ENCODE measurements at regions not wholly inside any gene's neighbourhood (a gene's known extent, or its start where the extent isn't known, plus 50 kb on each side); places are given as distances from the start of the nearest gene placed in this dataset.
A peak's percentile ranks its signal among the peaks of the same experiment; 100 is the strongest.

DNA sequence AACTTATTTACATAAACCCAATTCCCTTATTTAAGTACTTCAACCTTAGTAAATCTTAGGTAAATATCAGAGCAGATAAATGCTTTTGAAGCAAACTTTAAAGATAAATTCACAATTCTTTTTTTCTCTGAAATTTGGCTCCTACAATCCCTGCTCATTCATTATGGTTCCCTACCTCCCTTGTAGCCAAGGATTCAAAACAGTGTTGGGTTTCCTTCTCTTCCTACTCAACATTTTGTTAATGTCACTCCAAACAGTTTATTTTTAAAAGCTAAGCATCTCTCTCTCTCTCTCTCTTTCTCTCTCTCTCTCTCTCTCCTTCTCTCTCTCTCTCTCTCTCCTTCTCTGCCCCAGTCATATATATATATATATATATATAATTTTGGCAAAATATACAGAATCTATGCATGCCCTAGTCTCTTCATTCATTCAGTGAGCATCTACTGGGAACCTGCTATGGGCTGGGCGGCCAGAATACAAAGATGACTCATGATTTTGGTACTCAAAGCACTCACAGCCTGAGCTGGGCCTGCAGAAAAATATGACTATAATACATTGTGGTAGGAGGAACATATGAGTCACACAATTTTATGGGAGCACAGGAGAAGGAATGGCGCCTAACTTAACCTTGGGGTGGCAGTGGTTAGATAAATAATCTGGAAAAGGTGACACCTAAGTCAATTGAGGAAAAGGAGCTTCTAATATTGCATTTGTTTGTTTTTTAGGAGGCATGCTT lies 123.7 kb upstream of the DHRS4 start:
- Histone ChIP-seq H3K9me3 (replicated peaks) (no peaks in the 10 kb centered on the region), H3K4me3 (no peak overlapping the region), H3K4me1 (replicated peaks) (peaks cover 33% of the 10 kb centered on the region), H3K36me3 (no peaks in the 10 kb centered on the region), H3K27me3 (replicated peaks) (no peaks in the 10 kb centered on the region), H3K27ac (peak overlapping the region; percentile 72)
- peak; percentile 78 to 79 for DNase-seq (ENCODE audit: low read depth in 1 of 2, low spot score in 2 of 2)

DNA sequence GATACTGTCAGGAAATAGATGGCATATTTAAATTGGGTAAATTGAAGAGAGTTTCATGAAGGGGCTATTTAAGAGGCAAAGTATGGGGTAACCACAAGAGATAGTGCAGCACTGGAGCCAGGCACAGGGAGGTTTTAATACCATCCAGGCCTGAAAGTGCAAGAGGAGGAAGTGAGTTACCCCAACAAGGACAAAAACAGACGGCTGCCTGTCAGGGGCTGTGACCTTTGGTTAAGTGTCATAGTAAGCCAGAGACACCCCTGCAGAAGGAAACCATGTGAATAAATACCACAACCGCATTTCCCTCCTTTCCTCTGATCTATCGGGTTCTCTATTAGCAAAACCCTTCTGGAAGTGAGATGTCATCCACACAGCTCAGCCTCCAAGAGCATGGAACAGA lies 122.0 kb upstream of the DHRS4 start:
- H3K4me1 ChIP-seq (replicated peaks), result peaks cover 33% of the 10 kb centered on the region
- no peak overlapping the region for H3K4me3 ChIP-seq
- no peak overlapping the region for H3K27ac ChIP-seq
- no peaks in the 10 kb centered on the region for H3K36me3 ChIP-seq
- no peak for DNase-seq (ENCODE audit: low read depth in 1 of 2, low spot score in 2 of 2)
- H3K27me3 ChIP-seq (replicated peaks), result no peaks in the 10 kb centered on the region
- no peaks in the 10 kb centered on the region for H3K9me3 ChIP-seq (replicated peaks)

DNA sequence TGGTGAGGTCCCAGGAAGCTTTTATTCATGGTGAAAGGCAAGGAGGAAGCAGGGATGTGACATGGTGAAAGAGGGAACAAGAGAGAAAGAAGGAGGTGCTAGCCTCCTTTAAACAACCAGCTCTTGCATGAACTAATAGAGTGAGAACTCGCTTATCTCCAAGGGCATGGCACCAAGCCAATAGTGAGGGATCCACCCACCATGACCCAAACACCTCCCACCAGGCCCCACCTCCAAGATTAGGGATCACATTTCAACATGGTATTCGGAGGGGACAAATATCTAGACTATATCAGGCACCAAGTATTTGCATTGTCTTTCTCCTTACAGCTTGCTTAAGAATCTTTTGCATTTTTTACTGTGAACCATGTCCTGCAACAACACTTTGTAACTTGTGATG lies 91.9 kb upstream of the DHRS4 start:
- H3K36me3 ChIP-seq, result no peaks in the 10 kb centered on the region
- H3K4me3 ChIP-seq, result no peak overlapping the region
- DNase-seq (ENCODE audit: low read depth in 1 of 2, low spot score in 2 of 2), result no peak
- no peaks in the 10 kb centered on the region for H3K9me3 ChIP-seq (replicated peaks)
- no peak overlapping the region for H3K27ac ChIP-seq
- H3K4me1 ChIP-seq (replicated peaks), result no peaks in the 10 kb centered on the region
- H3K27me3 ChIP-seq (replicated peaks), result peaks cover 14% of the 10 kb centered on the region; the same call in 1 of the 2 replicates

DNA sequence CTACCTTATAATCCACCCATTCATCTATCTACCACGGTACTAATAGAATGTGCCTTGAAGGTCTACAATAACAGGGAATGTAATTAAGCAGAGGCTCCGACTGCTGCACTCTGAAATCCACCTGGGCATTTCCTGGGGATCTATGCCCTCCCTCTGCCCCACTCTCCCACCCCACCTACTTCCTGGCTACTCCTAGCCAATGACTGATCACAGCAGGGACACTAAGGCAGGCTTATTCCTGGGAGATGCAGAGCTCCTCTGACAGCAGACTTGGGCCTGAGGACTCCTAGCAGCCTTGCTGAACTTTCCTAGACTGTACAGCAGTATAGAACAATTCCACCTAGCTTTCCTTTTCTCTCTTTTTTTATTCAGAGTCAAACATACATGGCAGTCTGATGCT lies 91.1 kb upstream of the DHRS4 start:
- Histone ChIP-seq H3K9me3 (replicated peaks) (no peaks in the 10 kb centered on the region), H3K36me3 (no peaks in the 10 kb centered on the region), H3K4me3 (no peak overlapping the region)

DNA sequence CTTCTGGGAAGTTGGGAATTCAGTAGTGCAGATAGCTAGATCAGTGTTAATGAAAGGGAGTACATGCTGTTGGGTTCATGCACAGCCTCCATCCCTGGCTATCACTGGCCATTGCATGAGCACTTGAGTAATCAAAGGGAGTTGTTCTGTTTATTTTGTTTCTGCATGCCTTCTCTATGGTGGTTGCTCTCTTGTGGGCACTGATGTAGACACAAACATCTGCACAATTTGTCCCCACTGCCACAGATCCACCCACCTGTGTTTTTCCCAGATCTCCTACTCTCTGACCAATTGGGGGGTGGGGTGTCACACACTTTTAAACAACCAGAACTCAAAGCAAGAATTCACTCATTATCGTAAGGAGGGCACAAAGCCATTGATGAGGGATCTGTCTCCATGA lies 89.7 kb upstream of the DHRS4 start:
- Histone ChIP-seq H3K27ac (no peak overlapping the region), H3K27me3 (replicated peaks) (peaks cover 8% of the 10 kb centered on the region; the same call in 1 of the 2 replicates), H3K4me3 (no peak overlapping the region)

More for the DNA sequence above, 91.1 kb upstream of the DHRS4 start:
- no peak for DNase-seq (ENCODE audit: low read depth in 1 of 2, low spot score in 2 of 2)
- peaks cover 11% of the 10 kb centered on the region; the same call in 1 of the 2 replicates for H3K27me3 ChIP-seq (replicated peaks)
- no peak overlapping the region for H3K27ac ChIP-seq
- no peaks in the 10 kb centered on the region for H3K4me1 ChIP-seq (replicated peaks)

DNA sequence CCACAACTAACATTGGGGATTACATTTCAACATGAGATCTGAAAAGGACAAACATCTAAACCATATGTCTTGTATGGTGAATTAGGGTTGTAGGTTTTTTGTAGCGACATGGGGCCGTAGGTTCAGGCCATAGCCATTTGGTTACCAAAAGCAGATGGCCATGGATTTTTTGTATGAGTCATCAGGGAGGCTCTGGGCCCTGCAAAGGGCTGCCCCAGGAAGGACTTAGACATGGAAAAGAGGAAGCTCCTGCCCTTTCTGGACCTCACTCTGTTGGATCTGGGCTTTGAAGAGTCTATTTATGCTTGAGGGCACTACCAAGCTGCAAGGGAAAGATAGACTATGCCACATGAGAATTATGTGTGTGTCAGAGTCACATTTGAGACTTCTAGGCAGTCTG lies 89.3 kb upstream of the DHRS4 start:
- peaks cover 7% of the 10 kb centered on the region; the same call in 1 of the 2 replicates for H3K27me3 ChIP-seq (replicated peaks)
- no peaks in the 10 kb centered on the region for H3K4me1 ChIP-seq (replicated peaks)
- no peak overlapping the region for H3K27ac ChIP-seq
- DNase-seq (ENCODE audit: low read depth in 1 of 2, low spot score in 2 of 2), result no peak
- H3K4me3 ChIP-seq, result no peak overlapping the region
- H3K36me3 ChIP-seq, result no peaks in the 10 kb centered on the region
- H3K9me3 ChIP-seq (replicated peaks), result no peaks in the 10 kb centered on the region

More for the DNA sequence above, 89.7 kb upstream of the DHRS4 start:
- no peaks in the 10 kb centered on the region for H3K4me1 ChIP-seq (replicated peaks)
- no peaks in the 10 kb centered on the region for H3K9me3 ChIP-seq (replicated peaks)
- no peak for DNase-seq (ENCODE audit: low read depth in 1 of 2, low spot score in 2 of 2)
- H3K36me3 ChIP-seq, result no peaks in the 10 kb centered on the region

DNA sequence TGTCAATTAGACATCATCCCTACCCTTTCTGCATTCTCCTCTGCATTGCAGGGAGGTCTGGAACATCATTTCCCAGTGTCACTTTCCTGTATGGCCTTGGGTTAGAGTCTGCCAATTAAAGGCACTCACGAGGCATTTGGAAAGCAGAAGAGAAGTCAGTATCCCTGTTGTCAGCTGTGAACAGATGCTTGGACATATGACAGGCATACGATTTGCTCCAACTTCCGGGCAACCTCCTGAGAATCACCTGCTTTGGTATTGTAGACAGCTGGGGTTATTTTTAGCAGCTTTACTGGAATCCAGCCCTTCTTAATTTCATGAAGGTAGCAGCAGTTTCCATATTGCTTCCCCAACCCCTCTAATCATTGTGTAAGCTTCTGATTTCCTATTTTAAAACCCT lies 88.7 kb upstream of the DHRS4 start:
- H3K27me3 ChIP-seq (replicated peaks), result peaks cover 3% of the 10 kb centered on the region; the same call in 1 of the 2 replicates
- DNase-seq (ENCODE audit: low read depth in 1 of 2, low spot score in 2 of 2), result no peak
- H3K4me3 ChIP-seq, result no peak overlapping the region
- H3K4me1 ChIP-seq (replicated peaks), result no peaks in the 10 kb centered on the region
- H3K36me3 ChIP-seq, result no peaks in the 10 kb centered on the region
- H3K9me3 ChIP-seq (replicated peaks), result no peaks in the 10 kb centered on the region
- H3K27ac ChIP-seq, result no peak overlapping the region

DNA sequence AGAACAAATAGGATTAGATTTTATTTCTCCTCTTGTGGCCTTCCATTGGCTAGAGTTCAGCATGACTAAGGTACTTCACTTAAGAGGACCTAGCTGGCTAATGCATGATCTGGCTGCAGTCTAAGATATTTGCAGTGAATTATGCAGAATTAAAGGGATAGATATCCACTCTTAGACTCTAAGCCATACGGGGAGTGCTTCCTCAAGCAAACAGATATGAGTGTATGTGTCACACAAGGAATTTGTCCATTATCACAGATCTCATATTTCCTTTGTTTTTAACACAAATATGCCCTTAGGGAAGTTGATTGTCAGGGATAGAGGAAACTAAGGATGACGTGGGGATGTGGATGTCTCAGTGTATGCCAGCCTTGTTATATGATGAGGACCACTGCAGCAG lies 88.1 kb upstream of the DHRS4 start:
- DNase-seq (ENCODE audit: low read depth in 1 of 2, low spot score in 2 of 2), result no peak
- Histone ChIP-seq H3K36me3 (no peaks in the 10 kb centered on the region), H3K4me3 (no peak overlapping the region), H3K27ac (no peak overlapping the region), H3K9me3 (replicated peaks) (no peaks in the 10 kb centered on the region), H3K4me1 (replicated peaks) (no peaks in the 10 kb centered on the region), H3K27me3 (replicated peaks) (peaks cover 3% of the 10 kb centered on the region; the same call in 1 of the 2 replicates)

DNA sequence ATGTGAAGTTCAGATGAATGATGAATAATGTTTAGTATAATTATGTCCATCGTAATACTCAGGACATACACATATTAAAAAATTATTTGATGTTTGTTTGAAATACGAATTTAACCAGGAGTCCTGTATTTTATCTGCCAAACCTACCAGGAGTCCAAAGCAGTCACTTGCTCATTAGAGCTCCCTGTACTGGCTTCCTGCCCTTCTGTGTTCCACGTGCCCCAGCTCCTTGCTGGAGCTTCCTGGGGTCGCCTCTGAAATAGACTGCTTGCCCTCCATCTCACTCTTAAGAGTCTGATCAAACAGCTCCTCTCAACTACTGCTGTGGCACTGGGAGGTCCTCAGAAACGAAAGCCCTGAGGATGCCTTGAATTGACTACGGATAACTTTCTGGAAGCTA lies 87.3 kb upstream of the DHRS4 start:
- Histone ChIP-seq H3K9me3 (replicated peaks) (no peaks in the 10 kb centered on the region), H3K27me3 (replicated peaks) (peaks cover 3% of the 10 kb centered on the region; the same call in 1 of the 2 replicates), H3K4me3 (no peak overlapping the region), H3K27ac (no peak overlapping the region), H3K36me3 (no peaks in the 10 kb centered on the region), H3K4me1 (replicated peaks) (no peaks in the 10 kb centered on the region)
- no peak for DNase-seq (ENCODE audit: low read depth in 1 of 2, low spot score in 2 of 2)

DNA sequence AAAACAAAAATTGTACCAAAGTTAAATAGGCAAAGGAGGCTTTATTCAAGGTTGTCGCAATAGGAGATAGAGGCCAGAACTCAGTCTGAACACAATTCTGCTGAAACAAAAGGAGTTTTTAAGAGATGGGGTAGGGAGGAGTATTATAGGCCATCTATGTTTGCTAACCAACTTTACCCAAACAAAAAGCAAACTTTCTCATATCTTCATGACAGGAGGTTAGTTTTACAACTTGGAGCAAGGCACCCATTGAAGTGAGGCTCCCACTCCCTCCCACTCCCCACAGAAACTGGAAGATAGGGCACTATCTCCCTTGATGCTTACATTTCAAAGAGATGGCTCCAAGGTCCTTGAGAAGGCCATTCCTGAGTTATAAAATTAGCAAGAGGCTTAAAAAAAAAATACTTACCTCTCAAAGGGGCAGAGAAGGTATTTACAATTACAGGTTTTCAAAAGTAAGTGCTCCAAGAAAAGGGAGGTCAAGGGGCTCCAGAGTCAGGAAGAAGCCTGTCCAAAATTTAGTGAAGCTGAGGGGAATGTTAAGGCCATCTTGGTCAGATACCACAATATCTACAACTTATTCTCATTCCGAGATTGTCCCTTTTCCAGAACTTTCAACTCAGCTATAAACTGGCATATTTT lies 84.4 kb upstream of the DHRS4 start:
- no peak for DNase-seq (ENCODE audit: low read depth in 1 of 2, low spot score in 2 of 2)
- H3K4me3 ChIP-seq, result no peak overlapping the region
- no peaks in the 10 kb centered on the region for H3K9me3 ChIP-seq (replicated peaks)
- H3K27me3 ChIP-seq (replicated peaks), result no peaks in the 10 kb centered on the region; the same call in none of the 2 replicates
- no peaks in the 10 kb centered on the region for H3K36me3 ChIP-seq
- H3K27ac ChIP-seq, result no peak overlapping the region
- no peaks in the 10 kb centered on the region for H3K4me1 ChIP-seq (replicated peaks)

DNA sequence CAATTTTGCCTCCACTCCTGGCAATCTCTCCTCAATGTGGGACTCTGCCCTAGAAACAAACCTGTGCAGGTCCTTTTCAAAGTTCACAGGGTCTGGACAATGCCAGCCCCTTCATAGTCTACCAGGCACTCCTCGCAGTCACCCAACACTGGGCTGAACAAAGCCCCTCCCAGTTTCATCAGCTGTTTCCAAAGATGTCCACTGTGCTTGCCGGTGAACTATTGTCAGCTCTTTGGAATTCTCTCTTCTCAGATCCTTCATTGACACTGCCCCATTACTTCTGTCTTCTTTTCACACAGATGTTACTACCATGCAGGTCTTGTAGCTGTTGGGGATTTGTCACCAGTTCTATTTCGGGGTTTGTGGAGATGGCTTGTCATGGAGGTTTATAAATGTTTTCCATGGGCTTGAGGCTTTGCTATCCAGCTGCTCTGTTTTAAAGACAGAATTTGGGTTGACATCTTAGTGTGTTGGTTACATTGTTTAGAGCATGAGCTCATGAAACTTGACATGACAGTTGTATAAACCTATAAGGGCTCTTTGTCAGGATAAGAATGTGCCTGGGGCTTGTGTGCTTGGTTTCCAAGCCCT lies 77.3 kb upstream of the DHRS4 start:
- H3K27me3 ChIP-seq (replicated peaks), result peaks cover 13% of the 10 kb centered on the region
- H3K9me3 ChIP-seq (replicated peaks), result no peaks in the 10 kb centered on the region
- H3K36me3 ChIP-seq, result no peaks in the 10 kb centered on the region
- H3K4me1 ChIP-seq (replicated peaks), result no peaks in the 10 kb centered on the region
- no peak for DNase-seq (ENCODE audit: low read depth in 1 of 2, low spot score in 2 of 2)
- no peak overlapping the region for H3K4me3 ChIP-seq
- no peak overlapping the region for H3K27ac ChIP-seq

DNA sequence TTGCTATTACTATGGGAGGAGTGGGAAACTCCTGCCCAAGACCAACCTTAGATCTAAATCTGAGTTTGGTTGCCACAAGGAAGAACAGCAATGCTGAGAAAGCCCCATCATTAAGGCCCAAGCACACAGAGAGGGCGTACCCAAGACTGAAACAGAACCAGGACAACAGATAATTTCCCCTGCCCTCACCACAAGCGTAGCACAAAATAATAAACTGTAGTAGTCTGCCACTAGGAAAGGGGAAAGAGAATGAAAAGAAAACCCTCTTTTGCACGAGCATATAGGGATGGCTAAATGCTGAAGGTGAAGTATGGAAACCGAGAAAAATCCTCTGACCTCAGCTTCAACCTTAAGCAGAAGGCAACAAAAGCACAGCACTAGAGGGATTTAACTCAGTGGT lies 76.5 kb upstream of the DHRS4 start:
- Histone ChIP-seq H3K9me3 (replicated peaks) (no peaks in the 10 kb centered on the region), H3K36me3 (no peaks in the 10 kb centered on the region), H3K4me1 (replicated peaks) (no peaks in the 10 kb centered on the region), H3K27ac (no peak overlapping the region), H3K27me3 (replicated peaks) (peaks cover 13% of the 10 kb centered on the region), H3K4me3 (no peak overlapping the region)
- no peak for DNase-seq (ENCODE audit: low read depth in 1 of 2, low spot score in 2 of 2)

DNA sequence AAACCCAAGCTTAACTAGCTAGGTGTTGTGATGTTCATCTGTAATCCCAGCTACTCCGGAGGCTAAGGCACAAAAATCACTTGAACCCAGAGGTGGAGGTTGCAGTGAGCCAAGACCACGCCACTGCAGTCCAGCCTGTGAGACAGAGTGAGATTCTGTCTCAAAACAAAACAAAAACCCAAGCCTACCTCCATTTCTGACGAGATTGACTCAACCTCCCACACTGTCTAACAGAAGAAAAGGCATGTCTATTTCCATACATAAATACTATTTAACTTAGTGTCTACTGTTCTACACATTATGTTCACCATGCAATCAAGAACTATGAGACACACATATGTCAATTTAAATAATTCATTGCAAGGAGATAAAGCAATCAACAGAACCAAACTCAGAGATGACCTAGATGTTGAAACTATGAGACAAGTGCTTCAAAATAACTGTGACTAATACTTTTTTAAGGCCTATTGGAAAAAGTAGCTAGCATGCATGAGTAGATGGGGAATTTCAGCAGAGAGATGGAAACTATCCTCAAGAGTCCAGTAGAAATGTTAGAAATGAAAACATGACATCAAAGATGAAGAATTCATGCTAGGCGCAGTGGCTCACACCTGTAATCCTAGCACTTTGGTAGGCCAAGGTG lies 75.9 kb upstream of the DHRS4 start:
- DNase-seq (ENCODE audit: low read depth in 1 of 2, low spot score in 2 of 2), result no peak

DNA sequence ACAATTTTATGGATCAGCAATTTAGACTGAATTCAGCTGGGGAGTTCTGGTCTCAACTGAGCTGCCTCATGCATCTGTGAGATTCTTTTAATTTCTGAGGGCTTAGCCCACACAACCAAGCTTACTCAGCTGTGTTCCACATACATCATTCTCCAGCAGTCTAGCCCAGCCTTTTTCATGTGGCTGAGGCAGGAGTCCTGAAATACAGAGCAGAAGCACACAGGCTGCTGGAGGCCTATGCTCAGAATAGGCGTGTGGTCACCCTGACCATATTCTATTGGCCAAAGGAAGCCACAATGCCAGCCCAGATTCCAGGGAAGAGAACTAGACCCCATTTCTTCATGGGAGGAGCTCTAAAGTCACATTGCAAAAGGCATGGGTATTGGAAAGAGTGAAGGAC lies 72.3 kb upstream of the DHRS4 start:
- Histone ChIP-seq H3K27ac (no peak overlapping the region), H3K36me3 (no peaks in the 10 kb centered on the region), H3K9me3 (replicated peaks) (no peaks in the 10 kb centered on the region), H3K4me3 (no peak overlapping the region), H3K27me3 (replicated peaks) (peaks cover 17% of the 10 kb centered on the region; the same call in 1 of the 2 replicates), H3K4me1 (replicated peaks) (no peaks in the 10 kb centered on the region)
- DNase-seq (ENCODE audit: low read depth in 1 of 2, low spot score in 2 of 2), result no peak

More for the DNA sequence above, 75.9 kb upstream of the DHRS4 start:
- H3K36me3 ChIP-seq, result no peaks in the 10 kb centered on the region
- no peak overlapping the region for H3K27ac ChIP-seq
- peaks cover 13% of the 10 kb centered on the region for H3K27me3 ChIP-seq (replicated peaks)
- no peaks in the 10 kb centered on the region for H3K4me1 ChIP-seq (replicated peaks)
- no peak overlapping the region for H3K4me3 ChIP-seq
- H3K9me3 ChIP-seq (replicated peaks), result no peaks in the 10 kb centered on the region
